ENCODE measurements at regions not wholly inside any gene's neighbourhood (a gene's known extent, or its start where the extent isn't known, plus 50 kb on each side); places are given as distances from the start of the nearest gene placed in this dataset.
"Not testable (repeated sequence)": the region's sequence is repeated elsewhere in the genome, so short reads cannot be mapped to it uniquely, and the experiment has no call there.

GRCh38 chr16:10257642-10258251, 75.5 kb upstream of the GRIN2A start:
- H3K9me3 ChIP-seq (ENCODE audit: control insufficient read depth, low read length); H3K9ac ChIP-seq (ENCODE audit: low read length); H3K4me3 ChIP-seq (ENCODE audit: low read length); DNase-seq (ENCODE audit: low read depth); H3K4me1 ChIP-seq (ENCODE audit: control insufficient read depth, insufficient read depth, low read length); H3K36me3 ChIP-seq (ENCODE audit: control insufficient read depth, insufficient read depth, low read length, severe bottlenecking): not testable (repeated sequence)
- H3K27me3 ChIP-seq (replicated peaks; ENCODE audit: control insufficient read depth, insufficient read depth, low read length), result peaks cover 31% of the 10 kb centered on the region

DNA sequence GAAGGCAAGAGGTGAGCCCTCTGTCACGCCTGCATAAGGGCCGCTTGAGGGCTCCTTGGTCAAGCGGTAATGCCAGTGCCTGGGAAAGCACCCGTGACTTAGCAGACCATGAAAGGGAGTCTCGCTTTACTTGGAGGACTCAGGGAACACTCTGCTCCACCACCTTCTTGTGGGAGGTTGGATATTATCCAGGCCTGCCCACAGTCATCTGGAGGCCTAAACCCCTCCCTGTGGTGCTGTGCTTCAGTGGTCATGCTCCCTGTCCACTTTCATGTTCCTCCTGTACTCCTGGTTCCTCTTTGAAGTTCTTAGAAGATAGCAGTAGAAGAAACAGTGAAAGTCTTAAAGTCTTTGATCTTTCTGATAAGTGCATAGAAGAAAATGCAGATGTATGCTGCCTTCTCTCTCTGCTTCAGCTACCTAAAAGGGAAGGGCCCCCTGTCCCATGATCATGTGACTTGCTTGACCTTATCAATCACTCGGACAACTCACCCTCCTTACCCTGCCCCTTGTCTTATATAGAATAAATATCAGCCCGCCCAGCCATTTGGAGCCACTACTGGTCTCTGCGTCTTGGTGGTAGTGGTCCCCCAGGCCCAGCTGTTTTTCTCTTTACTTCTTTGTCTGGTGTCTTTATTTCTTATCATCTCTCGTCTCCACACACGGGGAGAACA, 76.8 kb upstream of the GRIN2A start:
- H3K27me3 ChIP-seq (replicated peaks; ENCODE audit: control insufficient read depth, insufficient read depth, low read length), result peaks cover 30% of the 10 kb centered on the region
- not testable (repeated sequence) for H3K4me1 ChIP-seq (ENCODE audit: control insufficient read depth, insufficient read depth, low read length); H3K4me3 ChIP-seq (ENCODE audit: low read length); H3K36me3 ChIP-seq (ENCODE audit: control insufficient read depth, insufficient read depth, low read length, severe bottlenecking); H3K9ac ChIP-seq (ENCODE audit: low read length); H3K9me3 ChIP-seq (ENCODE audit: control insufficient read depth, low read length); DNase-seq (ENCODE audit: low read depth)

GRCh38 chr16:10261077-10261476, 78.8 kb upstream of the GRIN2A start:
- H3K27me3 ChIP-seq (replicated peaks; ENCODE audit: control insufficient read depth, insufficient read depth, low read length), result peaks cover 19% of the 10 kb centered on the region

DNA sequence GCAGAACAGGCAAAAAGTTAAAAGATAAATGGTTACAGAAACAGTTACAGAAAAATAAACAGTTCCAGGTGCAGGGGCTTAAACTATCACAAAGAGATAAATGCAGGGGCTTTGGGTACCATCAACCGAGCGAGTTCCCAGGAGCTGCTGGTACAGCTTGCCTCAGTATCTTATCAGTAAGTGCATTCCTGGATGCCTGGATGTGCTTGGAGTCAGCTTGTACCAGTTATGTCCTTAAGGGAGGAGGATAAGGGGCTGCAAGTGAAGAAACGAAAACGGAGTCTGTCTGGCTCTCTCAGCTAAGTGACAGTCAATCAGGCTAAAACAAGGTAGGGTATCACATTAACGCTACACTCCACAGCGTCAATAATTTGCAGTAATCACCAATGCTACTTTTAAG, 79.3 kb upstream of the GRIN2A start:
- not testable (repeated sequence) for H3K4me3 ChIP-seq (ENCODE audit: low read length); DNase-seq (ENCODE audit: low read depth); H3K9me3 ChIP-seq (ENCODE audit: control insufficient read depth, low read length); H3K36me3 ChIP-seq (ENCODE audit: control insufficient read depth, insufficient read depth, low read length, severe bottlenecking); H3K4me1 ChIP-seq (ENCODE audit: control insufficient read depth, insufficient read depth, low read length); H3K9ac ChIP-seq (ENCODE audit: low read length)
- H3K27me3 ChIP-seq (replicated peaks; ENCODE audit: control insufficient read depth, insufficient read depth, low read length), result peaks cover 15% of the 10 kb centered on the region

More at GRCh38 chr16:10261077-10261476, 78.8 kb upstream of the GRIN2A start:
- no peak overlapping the region for H3K4me3 ChIP-seq (ENCODE audit: low read length)
- H3K9ac ChIP-seq (ENCODE audit: low read length), result no peak overlapping the region
- no peaks in the 10 kb centered on the region for H3K36me3 ChIP-seq (ENCODE audit: control insufficient read depth, insufficient read depth, low read length, severe bottlenecking)
- no peaks in the 10 kb centered on the region for H3K9me3 ChIP-seq (ENCODE audit: control insufficient read depth, low read length)
- no peak for DNase-seq (ENCODE audit: low read depth)
- peaks cover 7% of the 10 kb centered on the region for H3K4me1 ChIP-seq (ENCODE audit: control insufficient read depth, insufficient read depth, low read length)

DNA sequence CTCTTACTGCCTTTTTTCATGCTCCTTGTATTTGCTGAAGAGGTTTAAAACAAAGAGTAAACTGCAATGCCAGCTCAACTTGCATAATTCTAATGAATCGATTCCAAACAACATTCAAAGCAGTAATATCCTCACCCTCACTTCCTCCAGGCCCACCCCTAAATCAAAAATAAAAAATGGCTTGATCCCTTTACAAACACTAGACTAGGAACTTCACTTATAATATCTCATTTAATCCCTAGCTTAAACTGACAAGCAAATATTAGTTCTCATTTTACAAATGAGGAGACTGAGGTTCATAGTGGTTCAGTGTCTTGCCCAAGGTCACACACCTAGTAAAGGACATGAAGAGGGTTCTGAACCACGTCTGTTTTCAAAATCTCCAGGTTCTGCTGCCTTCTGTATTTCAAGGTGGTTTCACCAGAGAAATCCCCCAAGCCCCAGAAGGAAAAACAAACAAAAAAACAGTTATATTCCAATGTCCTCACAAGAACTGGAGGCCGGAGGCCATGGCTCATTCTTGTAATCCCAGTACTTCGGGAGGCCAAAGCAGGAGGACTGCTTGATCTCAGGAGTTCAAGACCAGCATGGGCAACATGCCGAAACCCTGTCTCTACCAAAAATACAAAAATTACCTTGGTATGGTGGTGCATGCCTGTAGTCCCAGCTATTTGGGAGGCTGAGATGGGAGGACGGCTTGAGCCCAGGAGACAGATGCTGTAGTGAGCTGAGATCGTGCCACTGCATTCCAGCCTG, 80.3 kb upstream of the GRIN2A start:
- peaks cover 4% of the 10 kb centered on the region for H3K4me1 ChIP-seq (ENCODE audit: control insufficient read depth, insufficient read depth, low read length)
- DNase-seq (ENCODE audit: low read depth), result no peak
- H3K9me3 ChIP-seq (ENCODE audit: control insufficient read depth, low read length), result no peaks in the 10 kb centered on the region
- H3K9ac ChIP-seq (ENCODE audit: low read length), result no peak overlapping the region
- H3K27me3 ChIP-seq (replicated peaks; ENCODE audit: control insufficient read depth, insufficient read depth, low read length), result peaks cover 15% of the 10 kb centered on the region
- H3K4me3 ChIP-seq (ENCODE audit: low read length), result no peak overlapping the region
- no peaks in the 10 kb centered on the region for H3K36me3 ChIP-seq (ENCODE audit: control insufficient read depth, insufficient read depth, low read length, severe bottlenecking)

DNA sequence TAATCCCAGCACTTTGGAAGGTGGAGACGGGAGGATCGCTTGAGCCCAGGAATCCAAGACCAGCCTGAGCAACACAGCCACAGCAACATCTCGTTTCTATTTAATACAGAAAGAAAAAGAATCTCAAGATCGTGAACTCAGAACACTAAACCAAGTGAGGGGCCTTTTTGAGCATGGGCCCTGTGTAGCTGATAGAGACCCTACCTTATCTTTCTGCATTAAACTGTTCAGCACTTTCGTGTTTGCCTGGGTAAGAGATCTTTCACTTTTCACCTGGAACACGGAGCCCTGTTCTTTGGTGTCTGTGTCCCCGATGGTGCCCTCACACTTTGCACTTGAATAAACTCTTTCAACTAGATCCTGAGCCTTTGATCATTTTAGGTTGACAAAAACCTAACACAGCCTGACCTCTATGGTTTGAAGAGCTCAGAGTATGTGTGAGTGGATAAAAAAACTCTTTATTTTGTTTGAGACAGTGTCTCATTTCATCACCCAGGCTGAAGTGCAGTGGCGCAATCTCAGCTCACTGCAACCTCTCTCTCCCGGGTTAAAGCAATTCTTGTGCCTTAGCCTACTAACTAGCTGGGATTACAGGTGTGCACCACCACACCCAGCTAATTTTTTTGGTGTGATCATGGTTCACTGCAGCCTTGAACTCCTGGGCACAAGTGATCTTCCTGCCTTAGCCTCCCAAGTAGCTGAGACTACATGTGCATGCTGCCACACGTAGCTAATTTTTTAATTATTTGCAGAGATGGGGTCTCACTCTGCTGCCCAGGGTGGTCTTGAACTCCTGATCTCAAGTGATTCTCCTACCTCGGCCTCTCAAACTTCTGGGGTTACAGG, 83.8 kb upstream of the GRIN2A start:
- no peak for DNase-seq (ENCODE audit: low read depth)
- no peaks in the 10 kb centered on the region for H3K9me3 ChIP-seq (ENCODE audit: control insufficient read depth, low read length)
- peaks cover 11% of the 10 kb centered on the region for H3K4me1 ChIP-seq (ENCODE audit: control insufficient read depth, insufficient read depth, low read length)
- H3K9ac ChIP-seq (ENCODE audit: low read length), result no peak overlapping the region
- H3K4me3 ChIP-seq (ENCODE audit: low read length), result no peak overlapping the region
- no peaks in the 10 kb centered on the region for H3K36me3 ChIP-seq (ENCODE audit: control insufficient read depth, insufficient read depth, low read length, severe bottlenecking)
- H3K27me3 ChIP-seq (replicated peaks; ENCODE audit: control insufficient read depth, insufficient read depth, low read length), result peaks cover 15% of the 10 kb centered on the region

DNA sequence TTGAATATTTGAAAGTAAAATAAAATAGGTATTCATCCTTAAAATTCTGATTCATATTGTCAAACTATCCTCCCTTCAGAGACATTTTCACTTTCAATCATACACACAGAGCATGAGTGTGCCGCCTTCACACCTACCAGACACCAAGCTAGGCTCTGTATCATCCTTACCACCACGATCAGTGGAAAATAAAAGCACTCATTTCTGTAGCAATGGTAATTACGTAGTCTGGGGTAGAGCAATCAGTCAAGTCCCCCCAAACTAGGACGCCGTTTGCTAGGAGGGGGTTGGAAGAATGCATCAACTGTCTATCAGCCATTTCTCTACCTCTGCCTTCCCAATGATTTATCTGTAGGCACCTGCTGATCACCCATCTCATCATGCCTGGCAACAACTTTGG, 84.6 kb upstream of the GRIN2A start:
- Histone ChIP-seq H3K27me3 (replicated peaks; ENCODE audit: control insufficient read depth, insufficient read depth, low read length) (peaks cover 15% of the 10 kb centered on the region), H3K9ac (ENCODE audit: low read length) (no peak overlapping the region), H3K9me3 (ENCODE audit: control insufficient read depth, low read length) (no peaks in the 10 kb centered on the region), H3K4me1 (ENCODE audit: control insufficient read depth, insufficient read depth, low read length) (peaks cover 11% of the 10 kb centered on the region), H3K4me3 (ENCODE audit: low read length) (no peak overlapping the region), H3K36me3 (ENCODE audit: control insufficient read depth, insufficient read depth, low read length, severe bottlenecking) (no peaks in the 10 kb centered on the region)
- no peak for DNase-seq (ENCODE audit: low read depth)

- H3K9me3 ChIP-seq (ENCODE audit: control insufficient read depth, low read length), result no peaks in the 10 kb centered on the region
- peaks cover 11% of the 10 kb centered on the region for H3K4me1 ChIP-seq (ENCODE audit: control insufficient read depth, insufficient read depth, low read length)
- H3K9ac ChIP-seq (ENCODE audit: low read length), result no peak overlapping the region
- no peaks in the 10 kb centered on the region for H3K27me3 ChIP-seq (replicated peaks; ENCODE audit: control insufficient read depth, insufficient read depth, low read length)
- no peak overlapping the region for H3K4me3 ChIP-seq (ENCODE audit: low read length)
- no peaks in the 10 kb centered on the region for H3K36me3 ChIP-seq (ENCODE audit: control insufficient read depth, insufficient read depth, low read length, severe bottlenecking)
- DNase-seq (ENCODE audit: low read depth), result no peak
These were observed 87.4 kb upstream of the GRIN2A start for GRCh38 chr16:10269632-10270031.

DNA sequence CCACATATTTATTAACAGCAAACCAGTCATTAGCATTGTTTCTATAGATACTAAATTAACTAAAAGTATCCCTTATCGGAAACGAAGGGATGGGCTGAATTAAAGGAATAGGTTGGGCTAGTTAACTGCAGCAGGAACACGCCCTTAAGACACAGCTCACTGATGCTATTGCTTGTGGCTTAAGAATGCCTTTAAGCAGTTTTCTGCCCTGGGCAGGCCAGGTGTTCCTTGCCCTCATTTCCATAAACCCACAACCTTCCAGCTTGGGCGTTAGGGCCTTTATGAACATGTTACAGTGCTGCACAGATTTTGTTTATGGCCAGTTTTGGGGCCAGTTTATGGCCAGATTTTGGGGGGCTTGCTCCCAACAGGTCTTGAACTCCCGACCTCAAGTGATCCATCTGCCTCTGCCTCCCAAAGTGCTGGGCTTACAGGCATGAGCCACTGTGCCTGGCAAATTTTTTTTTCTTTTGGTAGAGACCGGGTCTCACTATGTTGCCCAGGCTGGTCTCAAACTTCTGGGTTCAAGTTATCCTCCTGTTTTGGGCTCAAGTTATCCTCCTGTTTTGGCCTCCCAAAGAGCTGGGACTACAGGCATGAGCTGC, 90.1 kb upstream of the GRIN2A start:
- not testable (repeated sequence) for H3K9ac ChIP-seq (ENCODE audit: low read length); H3K36me3 ChIP-seq (ENCODE audit: control insufficient read depth, insufficient read depth, low read length, severe bottlenecking); H3K4me3 ChIP-seq (ENCODE audit: low read length); H3K4me1 ChIP-seq (ENCODE audit: control insufficient read depth, insufficient read depth, low read length); H3K9me3 ChIP-seq (ENCODE audit: control insufficient read depth, low read length); DNase-seq (ENCODE audit: low read depth); H3K27me3 ChIP-seq (replicated peaks; ENCODE audit: control insufficient read depth, insufficient read depth, low read length)

GRCh38 chr16:10275214-10275996, 93.2 kb upstream of the GRIN2A start:
- not testable (repeated sequence) for H3K9ac ChIP-seq (ENCODE audit: low read length); H3K27me3 ChIP-seq (replicated peaks; ENCODE audit: control insufficient read depth, insufficient read depth, low read length); H3K4me3 ChIP-seq (ENCODE audit: low read length); H3K9me3 ChIP-seq (ENCODE audit: control insufficient read depth, low read length); DNase-seq (ENCODE audit: low read depth); H3K36me3 ChIP-seq (ENCODE audit: control insufficient read depth, insufficient read depth, low read length, severe bottlenecking); H3K4me1 ChIP-seq (ENCODE audit: control insufficient read depth, insufficient read depth, low read length)

Measured in adipocyte (in vitro differentiated cells).